Mesenchymal stem cell (in vitro differentiated cells and primary cell): ENCODE measurements at regions not wholly inside any gene's neighbourhood (a gene's known extent, or its start where the extent isn't known, plus 50 kb on each side); places are given as distances from the start of the nearest gene placed in this dataset.

ENCODE experiments used
- DNase-seq: peaks from one replicate; pipeline ENCODE4 v3.0.0-alpha.2; 2013
- H2AFZ ChIP-seq: one replicate; pipeline ENCODE4 v1.6.1; 2013; ENCODE audit warnings: low read depth, mild to moderate bottlenecking, control low read depth, inconsistent platforms, low read length, moderate library complexity
- H2AK5ac ChIP-seq: 2 replicates; pipeline ENCODE4 v1.6.1; 2013; ENCODE audit warnings: low read length, moderate library complexity, mild to moderate bottlenecking, inconsistent platforms; ENCODE audit not compliant: severe bottlenecking
- H2BK120ac ChIP-seq: one replicate; pipeline ENCODE4 v1.6.1; 2013; ENCODE audit warnings: low read depth, mild to moderate bottlenecking, inconsistent platforms, low read length, moderate library complexity
- H2BK12ac ChIP-seq, 2 experiments: one replicate each; pipeline ENCODE4 v1.6.1; 2013; ENCODE audit warnings: inconsistent platforms in 2 of 2, low read length in 2 of 2, mild to moderate bottlenecking in 2 of 2, moderate library complexity in 2 of 2, control low read depth in 1 of 2
- H2BK15ac ChIP-seq: one replicate; pipeline ENCODE4 v1.6.1; 2013; ENCODE audit warnings: mild to moderate bottlenecking, low read depth, inconsistent platforms; ENCODE audit not compliant: poor library complexity, severe bottlenecking
- H2BK5ac ChIP-seq: 2 replicates; pipeline ENCODE4 v1.6.1; 2013; ENCODE audit warnings: low read depth, mild to moderate bottlenecking, low read length, control low read depth, inconsistent platforms; ENCODE audit not compliant: poor library complexity, severe bottlenecking
- H3K14ac ChIP-seq, 2 experiments: one replicate each; pipeline ENCODE4 v1.6.1; 2013; ENCODE audit warnings: inconsistent platforms in 2 of 2, low read length in 2 of 2, control low read depth in 1 of 2, mild to moderate bottlenecking in 1 of 2, moderate library complexity in 1 of 2
- H3K18ac ChIP-seq, 2 experiments: one replicate each; pipeline ENCODE4 v1.6.1; 2013; ENCODE audit warnings: inconsistent platforms in 2 of 2, low read length in 2 of 2, control low read depth in 1 of 2, low read depth in 1 of 2, mild to moderate bottlenecking in 1 of 2
- H3K23ac ChIP-seq, 2 experiments: one replicate each; pipeline ENCODE4 v1.6.1; 2013; ENCODE audit warnings: inconsistent platforms in 2 of 2, low read length in 2 of 2, mild to moderate bottlenecking in 2 of 2, moderate library complexity in 2 of 2, control low read depth in 1 of 2
- H3K27ac ChIP-seq: 2 replicates; pipeline ENCODE4 v1.5.1; 2013; ENCODE audit warnings: mild to moderate bottlenecking, moderate library complexity, low read length, control low read depth, inconsistent platforms; ENCODE audit not compliant: poor library complexity, severe bottlenecking
- H3K27me3 ChIP-seq, 2 experiments: 2 replicates each; pipeline versions ENCODE4 v1.6.1 to v1.7.0; 2013; ENCODE audit warnings: low read length in 2 of 2, mild to moderate bottlenecking in 2 of 2, moderate library complexity in 2 of 2, control low read depth in 1 of 2, inconsistent platforms in 1 of 2; ENCODE audit not compliant: control insufficient read depth in 1 of 2, insufficient read depth in 1 of 2
- H3K36me3 ChIP-seq, 2 experiments: 2 replicates each; pipeline versions ENCODE4 v1.6.1 to v1.7.0; 2013; ENCODE audit warnings: low read length in 2 of 2, control low read depth in 1 of 2, inconsistent platforms in 1 of 2, low read depth in 1 of 2, mild to moderate bottlenecking in 1 of 2; ENCODE audit not compliant: insufficient read depth in 2 of 2, control insufficient read depth in 1 of 2
- H3K4ac ChIP-seq, 2 experiments: one replicate each; pipeline ENCODE4 v1.6.1; 2013; ENCODE audit warnings: inconsistent platforms in 2 of 2, low read length in 2 of 2, mild to moderate bottlenecking in 2 of 2, moderate library complexity in 2 of 2, control low read depth in 1 of 2, low read depth in 1 of 2
- H3K4me1 ChIP-seq: 2 replicates; pipeline ENCODE4 v1.6.1; 2013; ENCODE audit warnings: low read depth, low read length, control low read depth; ENCODE audit not compliant: control insufficient read depth, insufficient read depth
- H3K4me2 ChIP-seq: 2 replicates; pipeline ENCODE4 v1.6.1; 2013; ENCODE audit warnings: low read length, mild to moderate bottlenecking, inconsistent platforms; ENCODE audit not compliant: poor library complexity, severe bottlenecking
- H3K4me3 ChIP-seq, 2 experiments: 2 replicates each; pipeline versions ENCODE4 v1.5.1 to v1.7.0; 2013; ENCODE audit warnings: low read length in 2 of 2, mild to moderate bottlenecking in 2 of 2, control low read depth in 1 of 2, low read depth in 1 of 2; ENCODE audit not compliant: insufficient read depth in 1 of 2
- H3K79me1 ChIP-seq: replicated peaks from 2 replicates; pipeline ENCODE4 v1.6.1; 2013; ENCODE audit warnings: mild to moderate bottlenecking, control low read depth, low read length, inconsistent platforms; ENCODE audit not compliant: poor library complexity, severe bottlenecking
- H3K9ac ChIP-seq: 2 replicates; pipeline ENCODE4 v1.7.0; 2013; ENCODE audit warnings: mild to moderate bottlenecking, low read length, moderate library complexity
- H3K9me3 ChIP-seq: 2 replicates; pipeline ENCODE4 v1.7.0; 2013; ENCODE audit warnings: mild to moderate bottlenecking, low read length; ENCODE audit not compliant: control insufficient read depth
- H4K8ac ChIP-seq: one replicate; pipeline ENCODE4 v1.6.1; 2013; ENCODE audit warnings: inconsistent platforms, mild to moderate bottlenecking, low read length, moderate library complexity
- H4K91ac ChIP-seq: one replicate; pipeline ENCODE4 v1.6.1; 2013; ENCODE audit warnings: mild to moderate bottlenecking, low read length, inconsistent platforms
- WGBS: methylation state at CpG from one replicate; pipeline ENCODE4 v1.1.7; 2013; ENCODE audit warnings: mixed read lengths; 5-methylcytosine and 5-hydroxymethylcytosine counted together

GRCh38 chr14:100435459-100435858 is 112.3 kb downstream of the SLC25A47 start:
- Histone ChIP-seq H4K91ac (no peak overlapping the region), H2AFZ (no peak overlapping the region), H3K18ac (no peak overlapping the region), H2BK12ac (no peak overlapping the region), H3K9ac (no peak overlapping the region), H3K9me3 (no peaks in the 10 kb centered on the region), H3K4me2 (no peak overlapping the region), H4K8ac (no peak overlapping the region), H3K79me1 (peaks cover 24% of the 10 kb centered on the region), H3K4me3 (no peak overlapping the region), H3K14ac (no peak overlapping the region), H3K27ac (no peak overlapping the region), H2BK5ac (no peak overlapping the region), H3K23ac (no peak overlapping the region), H3K4me1 (peaks cover 34% of the 10 kb centered on the region), H3K36me3 (peaks cover 0 to 4% of the 10 kb centered on the region in 2 experiments), H2AK5ac (peak overlapping the region; percentile 21), H2BK120ac (no peak overlapping the region), H2BK15ac (no peak overlapping the region), H3K27me3 (no peaks in the 10 kb centered on the region), H3K4ac (no peak overlapping the region)
- WGBS = 100% methylated on average over 2 of the region's 3 CpGs
- no peak for DNase-seq

GRCh38 chr14:100436745-100437406 is 113.7 kb downstream of the SLC25A47 start:
- WGBS = 92% methylated on average over 7 of the region's 7 CpGs
- H3K9ac ChIP-seq = no peak overlapping the region
- no peak overlapping the region for H4K91ac ChIP-seq
- H2AK5ac ChIP-seq = peak overlapping the region; percentile 62
- H3K27me3 ChIP-seq = no peaks in the 10 kb centered on the region
- H2BK5ac ChIP-seq = no peak overlapping the region
- H3K79me1 ChIP-seq = peaks cover 27% of the 10 kb centered on the region
- H3K4me3 ChIP-seq = no peak overlapping the region
- no peak overlapping the region for H4K8ac ChIP-seq
- H3K23ac ChIP-seq = no peak overlapping the region
- H2BK15ac ChIP-seq = no peak overlapping the region
- H2BK12ac ChIP-seq = no peak overlapping the region
- no peak overlapping the region for H3K4ac ChIP-seq
- H2BK120ac ChIP-seq = no peak overlapping the region
- no peak overlapping the region for H3K27ac ChIP-seq
- no peaks in the 10 kb centered on the region for H3K9me3 ChIP-seq
- no peak overlapping the region for H2AFZ ChIP-seq
- H3K4me2 ChIP-seq = no peak overlapping the region
- peaks cover 38% of the 10 kb centered on the region for H3K4me1 ChIP-seq
- no peak for DNase-seq
- no peaks in the 10 kb centered on the region for H3K36me3 ChIP-seq
- no peak overlapping the region for H3K18ac ChIP-seq
- no peak overlapping the region for H3K14ac ChIP-seq

GRCh38 chr14:100438271-100438670 is 115.1 kb downstream of the SLC25A47 start:
- H3K4me2 ChIP-seq = no peak overlapping the region
- no peak overlapping the region for H2BK12ac ChIP-seq
- no peak overlapping the region for H3K23ac ChIP-seq
- H3K14ac ChIP-seq = no peak overlapping the region
- peak overlapping the region; percentile 68 for H2AK5ac ChIP-seq
- H3K9me3 ChIP-seq = no peaks in the 10 kb centered on the region
- peaks cover 46% of the 10 kb centered on the region for H3K4me1 ChIP-seq
- no peak overlapping the region for H3K9ac ChIP-seq
- H3K36me3 ChIP-seq = no peaks in the 10 kb centered on the region
- no peak overlapping the region for H2BK120ac ChIP-seq
- no peak overlapping the region for H3K18ac ChIP-seq
- no peak for DNase-seq
- H2BK15ac ChIP-seq = no peak overlapping the region
- H4K91ac ChIP-seq = no peak overlapping the region
- H3K4ac ChIP-seq = no peak overlapping the region
- peaks cover 31% of the 10 kb centered on the region for H3K79me1 ChIP-seq
- no peak overlapping the region for H3K27ac ChIP-seq
- no peak overlapping the region for H3K4me3 ChIP-seq
- H3K27me3 ChIP-seq = no peaks in the 10 kb centered on the region
- H4K8ac ChIP-seq = no peak overlapping the region
- H2AFZ ChIP-seq = no peak overlapping the region
- H2BK5ac ChIP-seq = no peak overlapping the region
- 94% methylated on average over 5 of the region's 5 CpGs for WGBS

GRCh38 chr14:100438678-100439592 is 115.8 kb downstream of the SLC25A47 start:
- H3K27ac ChIP-seq = peak overlapping the region; percentile 78
- peak; percentile 72 for DNase-seq
- H3K14ac ChIP-seq = no peak overlapping the region

More at GRCh38 chr14:100438678-100439592, 115.8 kb downstream of the SLC25A47 start:
- H3K4ac ChIP-seq = no peak overlapping the region
- no peaks in the 10 kb centered on the region for H3K36me3 ChIP-seq
- H2BK120ac ChIP-seq = no peak overlapping the region
- no peak overlapping the region for H2AFZ ChIP-seq
- H3K27me3 ChIP-seq = no peaks in the 10 kb centered on the region
- H2BK5ac ChIP-seq = peak overlapping the region; percentile 8
- H2BK12ac ChIP-seq = no peak overlapping the region
- peaks cover 32% of the 10 kb centered on the region for H3K79me1 ChIP-seq
- H2BK15ac ChIP-seq = no peak overlapping the region
- 47% methylated on average over 10 of the region's 10 CpGs for whole genome bisulfite sequencing
- no peak overlapping the region for H3K4me2 ChIP-seq
- H2AK5ac ChIP-seq = peak overlapping the region; percentile 63
- H3K4me3 ChIP-seq = no peak overlapping the region
- H3K18ac ChIP-seq = no peak overlapping the region
- H4K91ac ChIP-seq = no peak overlapping the region
- peak overlapping the region; percentile 63 for H3K9ac ChIP-seq
- peak overlapping the region in 1 of 2 experiments; percentile 28 for H3K23ac ChIP-seq
- peaks cover 49% of the 10 kb centered on the region for H3K4me1 ChIP-seq
- H4K8ac ChIP-seq = peak overlapping the region; percentile 27
- no peaks in the 10 kb centered on the region for H3K9me3 ChIP-seq
